ENCODE measurements at regions not wholly inside any gene's neighbourhood (a gene's known extent, or its start where the extent isn't known, plus 50 kb on each side); places are given as distances from the start of the nearest gene placed in this dataset.
A peak's percentile ranks its signal among the peaks of the same experiment; 100 is the strongest.

- H3K27ac Mint-ChIP-seq, result no peak overlapping the region
- H3K9me3 Mint-ChIP-seq, result peaks cover 4 to 5% of the 10 kb centered on the region in 2 donors
- no peak for ATAC-seq
- no peak for DNase-seq (ENCODE audit: low spot score in 2 of 2)
- peaks cover 0 to 5% of the 10 kb centered on the region in 2 donors for H3K36me3 Mint-ChIP-seq
Observed at GRCh38 chr16:87125206-87126155, 191.7 kb downstream of the C16orf95 start.

- DNase-seq (ENCODE audit: low spot score in 2 of 2), result no peak
- peaks cover 4 to 5% of the 10 kb centered on the region in 2 donors for H3K9me3 Mint-ChIP-seq
- no peak overlapping the region for H3K27ac Mint-ChIP-seq
- peaks cover 0 to 5% of the 10 kb centered on the region in 2 donors for H3K36me3 Mint-ChIP-seq
- no peak for ATAC-seq
Observed at GRCh38 chr16:87126403-87127025, 190.7 kb downstream of the C16orf95 start.

GRCh38 chr16:87127061-87127765 lies 190.0 kb downstream of the C16orf95 start:
- DNase-seq (ENCODE audit: low spot score in 2 of 2) (no peak), ATAC-seq (no peak)
- peaks cover 0 to 5% of the 10 kb centered on the region in 2 donors for H3K36me3 Mint-ChIP-seq
- peaks cover 4 to 5% of the 10 kb centered on the region in 2 donors for H3K9me3 Mint-ChIP-seq
- H3K27ac Mint-ChIP-seq, result peak overlapping the region in 1 of 2 donors; percentile 53

GRCh38 chr16:87127766-87128147 lies 189.4 kb downstream of the C16orf95 start:
- Mint-ChIP-seq H3K36me3 (peaks cover 0 to 5% of the 10 kb centered on the region in 2 donors), H3K9me3 (peaks cover 4 to 5% of the 10 kb centered on the region in 2 donors), H3K27ac (no peak overlapping the region)
- ATAC-seq (no peak), DNase-seq (ENCODE audit: low spot score in 2 of 2) (no peak)

- peaks cover 4 to 5% of the 10 kb centered on the region in 2 donors for H3K9me3 Mint-ChIP-seq
- no peak overlapping the region for H3K27ac Mint-ChIP-seq
- no peak for ATAC-seq
- peaks cover 0 to 5% of the 10 kb centered on the region in 2 donors for H3K36me3 Mint-ChIP-seq
- no peak for DNase-seq (ENCODE audit: low spot score in 2 of 2)
Observed at GRCh38 chr16:87129771-87130170, 187.4 kb downstream of the C16orf95 start.

- peaks cover 4 to 5% of the 10 kb centered on the region in 2 donors for H3K9me3 Mint-ChIP-seq
- peaks cover 0 to 5% of the 10 kb centered on the region in 2 donors for H3K36me3 Mint-ChIP-seq
- no peak overlapping the region for H3K27ac Mint-ChIP-seq
- DNase-seq (ENCODE audit: low spot score in 2 of 2) (no peak), ATAC-seq (no peak)
Observed at GRCh38 chr16:87131061-87131995, 185.9 kb downstream of the C16orf95 start.

GRCh38 chr16:87131996-87132345 lies 185.2 kb downstream of the C16orf95 start:
- DNase-seq (ENCODE audit: low spot score in 2 of 2), result no peak
- H3K27ac Mint-ChIP-seq, result no peak overlapping the region
- H3K36me3 Mint-ChIP-seq, result peaks cover 4 to 10% of the 10 kb centered on the region in 2 donors
- ATAC-seq, result no peak
- peaks cover 4 to 10% of the 10 kb centered on the region in 2 donors for H3K9me3 Mint-ChIP-seq

- ATAC-seq (no peak), DNase-seq (ENCODE audit: low spot score in 2 of 2) (no peak)
- peak overlapping the region in 1 of 2 donors; percentile 88 for H3K27ac Mint-ChIP-seq
- H3K9me3 Mint-ChIP-seq, result peaks cover 4 to 11% of the 10 kb centered on the region in 2 donors
- H3K36me3 Mint-ChIP-seq, result peaks cover 6 to 15% of the 10 kb centered on the region in 2 donors
Observed at GRCh38 chr16:87132361-87133014, 184.7 kb downstream of the C16orf95 start.

- DNase-seq (ENCODE audit: low spot score in 2 of 2) (no peak), ATAC-seq (no peak)
- H3K9me3 Mint-ChIP-seq, result peaks cover 4 to 11% of the 10 kb centered on the region in 2 donors
- H3K27ac Mint-ChIP-seq, result peak overlapping the region in 1 of 2 donors; percentile 88
- peaks cover 6 to 16% of the 10 kb centered on the region in 2 donors for H3K36me3 Mint-ChIP-seq
Observed at GRCh38 chr16:87133112-87133850, 183.9 kb downstream of the C16orf95 start.

- peaks cover 6 to 13% of the 10 kb centered on the region in 2 donors for H3K36me3 Mint-ChIP-seq
- peaks cover 2 to 9% of the 10 kb centered on the region in 2 donors for H3K9me3 Mint-ChIP-seq
- H3K27ac Mint-ChIP-seq, result no peak overlapping the region
- ATAC-seq (no peak), DNase-seq (ENCODE audit: low spot score in 2 of 2) (no peak)
Observed at GRCh38 chr16:87133966-87134627, 183.1 kb downstream of the C16orf95 start.

GRCh38 chr16:87134628-87134995 lies 182.6 kb downstream of the C16orf95 start:
- DNase-seq (ENCODE audit: low spot score in 2 of 2) (no peak), ATAC-seq (no peak)
- peaks cover 0 to 6% of the 10 kb centered on the region in 2 donors for H3K9me3 Mint-ChIP-seq
- H3K36me3 Mint-ChIP-seq, result peaks cover 6 to 10% of the 10 kb centered on the region in 2 donors
- H3K27ac Mint-ChIP-seq, result no peak overlapping the region

GRCh38 chr16:87135246-87136030 lies 181.8 kb downstream of the C16orf95 start:
- DNase-seq (ENCODE audit: low spot score in 2 of 2), result no peak
- Mint-ChIP-seq H3K27ac (peak overlapping the region in 1 of 2 donors; percentile 87), H3K36me3 (peaks cover 6 to 10% of the 10 kb centered on the region in 2 donors), H3K9me3 (peaks cover 0 to 6% of the 10 kb centered on the region in 2 donors)
- no peak for ATAC-seq

- Mint-ChIP-seq H3K9me3 (peaks cover 0 to 6% of the 10 kb centered on the region in 2 donors), H3K36me3 (peaks cover 6 to 10% of the 10 kb centered on the region in 2 donors), H3K27ac (no peak overlapping the region)
- no peak for DNase-seq (ENCODE audit: low spot score in 2 of 2)
- ATAC-seq, result no peak
Observed at GRCh38 chr16:87138316-87138715, 178.9 kb downstream of the C16orf95 start.

Data from activated naive CD4-positive, alpha-beta T cell treated with anti-CD3 and anti-CD28 coated beads, Interleukin-2, amount 50 U/mL, for 72 hours (primary cell).